ENCODE measurements at regions not wholly inside any gene's neighbourhood (a gene's known extent, or its start where the extent isn't known, plus 50 kb on each side); places are given as distances from the start of the nearest gene placed in this dataset.

- no peak for DNase-seq
These were observed 393.5 kb downstream of the KLF12 start for GRCh38 chr13:73740666-73741065.

GRCh38 chr13:73739394-73739793 lies 394.8 kb downstream of the KLF12 start:
- no peak for DNase-seq

DNA sequence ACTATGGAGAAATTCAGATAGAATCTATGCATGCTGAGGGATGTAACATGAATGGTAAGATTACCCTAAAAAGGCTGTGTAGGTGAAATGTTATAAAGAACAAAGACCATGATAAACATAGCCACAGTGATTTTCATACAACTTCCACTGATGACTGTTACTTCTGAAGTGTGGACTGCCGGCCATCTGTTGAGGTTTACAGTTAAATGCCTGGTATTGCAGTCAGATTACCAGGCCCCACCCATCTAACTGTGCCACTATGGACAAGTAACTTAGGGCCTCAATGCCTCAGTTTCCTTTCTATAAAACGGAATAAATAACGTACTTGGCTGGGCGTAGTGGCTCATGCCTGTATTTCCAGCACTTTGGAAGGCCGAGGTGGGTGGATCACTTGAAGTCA lies 395.6 kb downstream of the KLF12 start:
- no peak for DNase-seq

- no peak for DNase-seq
These were observed 397.0 kb downstream of the KLF12 start for GRCh38 chr13:73737214-73737613.

DNA sequence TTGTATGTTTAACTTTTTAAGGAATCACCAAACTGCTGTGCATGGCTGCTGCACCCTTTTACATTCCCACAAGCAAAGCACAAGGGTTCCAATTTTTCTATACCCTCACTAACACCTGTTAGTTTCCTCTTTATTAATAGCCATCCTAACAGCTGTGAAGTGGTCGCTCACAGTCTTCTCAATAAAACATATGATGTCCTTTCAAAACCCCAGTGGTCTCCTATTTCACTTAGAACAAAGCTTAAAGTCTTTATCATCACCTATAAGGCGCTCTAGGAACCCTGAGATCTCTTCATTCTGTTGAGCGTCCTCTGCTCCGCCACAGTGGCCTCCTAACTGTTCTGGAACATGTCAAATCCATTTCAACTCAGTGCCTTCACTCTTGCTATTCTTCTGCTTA lies 400.5 kb downstream of the KLF12 start:
- DNase-seq: no peak

DNA sequence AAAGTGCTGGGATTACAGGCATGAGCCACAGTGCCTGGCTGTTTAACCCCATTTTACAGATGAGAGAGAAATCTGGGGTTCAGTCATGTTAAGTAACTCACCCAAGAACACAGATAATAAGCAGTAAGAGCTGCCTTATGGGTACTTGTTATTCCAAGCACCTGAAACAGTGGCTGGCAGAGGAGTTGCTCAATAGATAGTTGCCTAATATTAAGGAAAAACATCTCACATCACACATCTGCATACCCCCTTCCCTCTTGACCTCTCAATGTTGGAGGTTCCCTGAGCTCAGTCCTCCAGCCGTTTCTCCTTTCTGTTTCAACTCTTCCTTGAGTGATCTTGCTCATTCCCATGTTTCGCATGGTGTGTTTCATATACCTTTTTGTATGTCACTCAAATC lies 401.9 kb downstream of the KLF12 start:
- no peak for DNase-seq

DNA sequence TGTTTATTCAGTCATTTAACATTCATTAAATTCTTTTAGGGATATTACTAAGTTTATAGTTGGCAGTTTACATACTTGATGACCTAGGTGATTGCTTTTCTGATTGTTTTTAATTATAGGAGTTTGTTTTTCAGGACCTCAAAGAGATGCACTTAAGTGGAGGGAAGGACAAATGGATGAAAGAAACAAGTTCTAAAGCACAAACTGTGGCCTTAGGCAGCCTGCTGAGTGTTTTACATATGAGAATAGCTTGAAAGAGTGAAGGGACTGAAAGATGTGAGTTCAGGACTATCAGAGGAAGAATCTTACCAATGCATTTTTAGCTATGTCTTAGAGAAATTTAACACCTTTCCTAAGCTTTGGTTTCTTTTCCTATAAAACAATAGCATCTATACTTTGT lies 402.6 kb downstream of the KLF12 start:
- DNase-seq: no peak

DNA sequence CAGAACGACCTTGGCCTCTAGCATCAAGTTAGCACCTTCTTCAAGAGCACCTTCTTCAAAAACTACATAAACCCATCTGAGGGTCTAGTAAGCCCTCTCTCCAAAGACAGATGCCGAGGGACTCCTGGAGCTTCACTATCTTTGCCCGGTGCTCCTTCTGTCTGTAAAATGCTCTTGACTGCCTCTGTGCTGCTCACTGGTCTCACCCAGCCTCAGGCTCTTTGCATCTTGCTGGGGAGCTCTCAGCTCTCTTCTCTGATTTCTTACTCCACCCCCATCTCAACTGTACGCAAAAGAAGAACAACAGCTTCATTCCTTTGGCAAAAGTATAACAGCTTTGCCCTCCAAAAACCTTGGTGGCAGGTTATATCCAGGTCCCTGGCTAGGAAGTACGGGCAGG lies 404.2 kb downstream of the KLF12 start:
- DNase-seq: no peak

DNA sequence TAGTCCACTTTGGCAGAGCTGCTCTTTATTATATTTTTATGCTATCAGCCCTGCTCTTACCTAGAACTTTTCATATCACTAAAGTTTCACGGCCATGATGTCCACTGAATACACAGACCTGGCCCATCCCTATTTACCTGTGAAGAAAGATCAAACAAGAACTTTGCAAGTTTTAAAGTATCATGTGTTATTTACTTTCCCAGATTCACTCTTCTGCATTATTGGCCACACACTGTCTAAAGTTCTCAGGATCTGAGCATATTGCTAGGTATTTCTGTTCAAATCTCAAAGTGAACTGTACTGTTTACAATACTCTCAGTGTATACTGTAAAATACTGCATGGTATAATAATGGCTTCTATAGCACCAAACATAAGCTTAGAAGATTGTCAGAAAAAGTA lies 405.2 kb downstream of the KLF12 start:
- no peak for DNase-seq

GRCh38 chr13:73722120-73722519 lies 412.1 kb downstream of the KLF12 start:
- DNase-seq: peak; percentile 15

DNA sequence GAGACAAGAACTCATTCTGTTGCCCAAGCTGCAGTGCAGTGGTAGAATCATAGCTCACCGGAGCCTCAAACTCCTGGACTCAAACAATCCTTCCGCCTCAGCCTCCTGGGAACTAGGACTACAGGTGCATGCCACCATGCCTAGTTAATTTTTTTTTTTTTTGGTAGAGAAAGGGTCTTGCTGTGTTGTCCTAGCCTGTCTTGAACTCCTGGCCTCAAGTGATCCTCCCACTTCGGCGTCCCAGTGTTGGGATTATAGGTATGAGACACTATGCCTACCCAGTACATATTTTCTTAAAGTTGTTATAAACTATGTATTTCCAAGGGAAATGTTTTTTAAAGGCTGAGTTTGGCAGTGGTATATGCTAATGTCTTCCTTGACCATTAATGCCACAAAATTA lies 412.6 kb downstream of the KLF12 start:
- DNase-seq: no peak

GRCh38 chr13:73720216-73720840 lies 413.9 kb downstream of the KLF12 start:
- DNase-seq: no peak

DNA sequence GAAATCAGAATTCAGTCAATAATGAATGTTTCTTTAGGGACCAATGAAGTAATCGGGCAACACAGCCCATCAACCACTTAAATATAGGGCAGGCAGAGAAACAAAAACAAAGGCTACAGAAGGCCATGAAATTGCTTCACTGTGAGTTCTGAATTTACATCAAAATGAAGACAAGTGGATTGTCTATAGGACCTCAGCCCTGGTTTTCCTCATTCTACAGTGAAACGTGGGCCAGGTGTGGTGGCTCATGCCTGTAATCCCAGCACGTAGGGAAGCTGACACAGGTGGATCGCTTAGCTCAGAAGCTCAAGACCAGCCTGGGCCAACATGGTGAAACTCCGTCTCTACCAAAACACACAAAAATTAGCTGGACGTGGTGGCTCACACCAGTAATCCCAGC lies 416.0 kb downstream of the KLF12 start:
- no peak for DNase-seq

DNA sequence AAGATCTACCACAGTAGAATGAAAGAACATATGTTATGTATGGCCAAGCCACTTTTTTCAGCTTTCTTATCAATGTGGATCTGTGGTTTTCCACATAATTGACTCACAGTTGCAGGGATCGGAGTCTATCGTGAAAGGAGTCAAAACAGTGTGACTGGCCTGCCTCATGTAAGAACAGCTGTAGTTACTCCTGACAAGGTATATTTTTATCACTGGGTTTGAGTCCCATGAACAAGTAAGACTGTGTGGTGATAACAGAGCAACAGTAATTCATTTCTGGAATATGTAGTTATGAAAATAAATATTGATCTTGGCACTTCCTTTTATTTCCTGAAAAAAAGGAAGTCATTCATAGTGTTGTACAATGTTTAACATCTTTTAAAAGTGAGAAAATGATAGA lies 416.6 kb downstream of the KLF12 start:
- DNase-seq: no peak

DNA sequence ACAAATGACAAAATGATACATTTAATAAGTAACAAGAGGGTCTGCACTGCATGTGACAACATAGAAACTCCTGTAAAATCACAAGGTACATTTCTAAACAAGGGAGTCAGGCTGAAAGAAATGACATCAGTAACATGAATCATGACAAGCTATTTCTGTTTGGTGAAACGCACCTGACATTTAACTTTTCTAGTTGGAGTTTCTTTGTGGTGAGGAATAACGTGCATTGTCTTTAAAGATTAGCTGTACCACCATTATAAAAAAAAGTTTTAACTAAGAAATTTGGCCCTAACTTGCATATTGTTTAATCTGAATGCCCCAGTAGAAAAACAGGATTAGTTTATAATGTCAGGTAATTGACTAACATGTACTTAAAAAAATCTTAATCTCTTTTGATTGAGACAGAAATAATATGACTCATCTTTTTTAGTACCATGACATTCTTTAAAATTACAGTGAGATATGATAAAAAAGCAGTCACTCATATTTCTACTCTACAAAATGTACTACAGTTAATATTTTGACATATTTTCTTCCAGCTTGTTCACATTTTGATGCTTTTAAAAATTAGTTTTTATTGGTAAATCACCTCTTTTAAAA lies 418.2 kb downstream of the KLF12 start:
- DNase-seq: no peak

GRCh38 chr13:73715114-73715910 lies 418.9 kb downstream of the KLF12 start:
- no peak for DNase-seq

DNA sequence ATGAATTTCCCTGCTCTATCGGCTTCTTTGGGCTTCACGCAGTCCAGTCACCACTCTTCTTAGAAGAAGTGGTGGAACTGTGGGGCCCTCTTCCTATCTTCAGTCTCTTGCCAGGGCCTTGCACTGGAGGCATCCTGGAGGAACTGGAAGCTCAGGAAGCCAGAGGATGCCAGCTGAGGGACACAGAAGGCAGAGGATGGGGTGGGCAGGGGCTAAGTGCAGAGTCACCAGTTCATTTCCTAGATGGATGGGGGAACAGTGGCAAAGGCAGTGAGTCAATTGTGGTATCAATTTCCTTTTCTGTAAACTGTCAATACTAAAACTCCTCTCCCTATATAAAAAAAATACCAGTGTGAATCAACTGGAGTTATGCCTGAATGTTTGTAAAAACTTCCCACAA lies 419.7 kb downstream of the KLF12 start:
- DNase-seq: no peak

DNA sequence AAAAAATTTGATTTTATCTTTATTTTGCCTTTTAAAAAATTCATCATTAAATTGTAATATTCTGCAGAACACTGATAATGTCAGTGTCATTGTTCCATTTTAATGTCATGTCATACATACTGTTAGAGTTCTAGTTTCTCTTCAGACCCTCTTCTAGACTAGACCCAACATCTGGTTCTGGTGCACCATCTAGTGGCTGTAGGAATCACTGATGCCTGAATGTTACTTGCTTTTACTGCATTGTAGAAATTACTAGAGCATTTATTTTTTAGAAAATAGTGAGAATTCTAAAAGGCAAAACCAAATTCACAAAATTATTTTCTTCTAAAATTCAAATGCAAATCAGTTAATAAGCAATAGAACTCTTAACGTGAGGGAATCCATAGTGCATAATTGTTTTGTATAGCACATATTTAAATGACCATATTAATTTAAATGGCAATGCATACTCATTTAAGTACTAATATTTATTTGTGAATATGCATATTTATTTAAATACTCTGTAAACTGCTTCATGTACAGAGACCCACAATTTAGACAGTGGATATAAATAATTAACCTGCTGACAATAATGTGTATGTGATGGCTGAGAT lies 425.7 kb downstream of the KLF12 start:
- peak; percentile 68 for DNase-seq

DNA sequence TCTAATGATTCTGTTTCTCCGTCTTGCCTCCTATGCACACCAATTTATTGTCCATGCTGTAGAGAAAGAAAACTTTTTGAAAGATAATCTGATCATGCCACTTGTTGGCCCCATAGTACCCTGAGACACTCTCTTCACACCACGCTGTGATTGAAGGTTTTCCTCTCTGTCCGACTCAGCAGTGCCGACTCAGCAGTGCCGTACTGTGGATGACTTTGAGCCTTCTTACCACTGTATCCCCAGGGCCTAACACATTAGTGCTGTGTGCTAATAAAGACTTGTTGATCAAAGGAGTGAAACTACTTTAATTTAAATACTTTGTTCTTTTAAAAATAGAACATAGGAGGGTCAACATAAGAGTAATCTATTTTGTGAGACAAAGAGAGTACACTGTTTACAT lies 429.6 kb downstream of the KLF12 start:
- DNase-seq: no peak

- no peak for DNase-seq
These were observed 430.6 kb downstream of the KLF12 start for GRCh38 chr13:73703606-73704005.

DNA sequence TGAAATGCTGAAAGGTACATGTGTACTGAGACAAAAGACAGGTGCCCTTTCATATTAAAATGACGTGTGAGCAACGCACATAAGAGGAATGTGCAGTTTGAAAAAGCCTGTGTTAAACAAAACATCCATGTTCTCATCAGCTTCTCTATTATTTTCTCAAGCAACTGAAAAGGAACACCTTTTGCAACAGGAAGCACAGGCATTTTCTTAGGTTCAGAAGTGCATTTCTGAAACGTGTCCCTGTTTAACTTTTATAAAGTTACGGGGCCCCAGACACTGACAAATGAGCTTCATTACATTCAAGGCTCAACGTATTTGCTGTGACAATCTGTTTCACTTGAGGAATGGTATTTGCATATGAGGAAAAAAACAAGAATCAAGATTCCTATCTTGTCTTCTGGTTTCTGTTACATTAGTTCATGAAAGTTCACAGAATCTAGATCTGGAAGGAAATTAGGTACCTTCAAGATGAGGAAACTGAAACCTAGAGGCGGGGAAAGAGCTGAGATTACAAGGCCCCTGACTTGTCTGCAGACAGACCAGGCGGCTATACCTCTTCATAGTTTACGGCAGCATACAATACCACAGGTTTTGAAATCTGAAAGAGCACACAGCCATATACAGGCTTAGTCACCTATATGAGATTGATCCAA lies 431.7 kb downstream of the KLF12 start:
- DNase-seq: no peak

- no peak for DNase-seq
These were observed 433.0 kb downstream of the KLF12 start for GRCh38 chr13:73701160-73701559.

DNA sequence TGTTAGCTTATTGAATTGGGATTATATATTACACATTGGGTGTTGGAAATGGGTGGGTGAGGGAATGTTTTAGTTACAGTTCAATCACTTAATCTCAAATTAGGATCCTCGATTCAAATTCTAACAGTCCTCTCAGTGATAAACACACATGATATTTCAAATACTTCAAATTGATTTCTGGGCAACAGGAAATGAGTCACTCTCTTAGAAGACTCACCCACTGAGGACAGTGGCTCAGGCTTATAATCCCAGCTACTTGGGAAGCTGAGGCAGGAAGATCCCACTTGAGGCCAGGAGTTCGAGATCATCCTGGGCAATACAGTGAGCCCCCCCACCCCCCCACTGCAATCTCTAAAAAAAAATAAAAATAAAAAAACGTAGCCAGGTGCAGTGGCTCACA lies 435.3 kb downstream of the KLF12 start:
- DNase-seq: no peak

GRCh38 chr13:73697166-73697565 lies 437.0 kb downstream of the KLF12 start:
- DNase-seq: no peak

Data from DMS53 (cell line).